GM19035 (cell line): ENCODE measurements at regions not wholly inside any gene's neighbourhood (a gene's known extent, or its start where the extent isn't known, plus 50 kb on each side); places are given as distances from the start of the nearest gene placed in this dataset.

Experiments used
- ATAC-seq: cut with Tn5 transposase; IDR thresholded peaks from one replicate; pipeline ENCODE4 v1.9.1; 2021; ENCODE audit not compliant: unreplicated experiment

GRCh38 chr15:100810229-100810628, 69.4 kb upstream of the ALDH1A3 start:
- ATAC-seq = no peak

- ATAC-seq = no peak
These were observed 68.8 kb upstream of the ALDH1A3 start for GRCh38 chr15:100810831-100811230.

GRCh38 chr15:100812802-100813201, 66.8 kb upstream of the ALDH1A3 start:
- ATAC-seq = no peak

- no peak for ATAC-seq
These were observed 60.7 kb upstream of the ALDH1A3 start for GRCh38 chr15:100818927-100819326.

GRCh38 chr15:100820528-100820927, 59.1 kb upstream of the ALDH1A3 start:
- ATAC-seq = no peak

- ATAC-seq = no peak
These were observed 58.3 kb upstream of the ALDH1A3 start for GRCh38 chr15:100821327-100821726.

- no peak for ATAC-seq
These were observed 55.4 kb upstream of the ALDH1A3 start for GRCh38 chr15:100824211-100824610.

GRCh38 chr15:100829457-100829856, 50.2 kb upstream of the ALDH1A3 start:
- ATAC-seq = no peak
